WTC11 (cell line): ENCODE measurements at regions not wholly inside any gene's neighbourhood (a gene's known extent, or its start where the extent isn't known, plus 50 kb on each side); places are given as distances from the start of the nearest gene placed in this dataset.

Source experiments
- ATAC-seq: fragments of 200-7000 bp; cut with Tn5 transposase; 2 replicates; pipeline ENCODE4 v1.10.0; 2021; ENCODE audit warnings: mild to moderate bottlenecking, moderate library complexity
- CTCF ChIA-PET: fragments of 300-600 bp; sonication (Branson Sonifier 250); formaldehyde crosslinking; loops from one replicate; lab custom pipeline; 2021; ENCODE audit warnings: antibody characterized with exemption; lab: Charles Lee
- POLR2A ChIA-PET: fragments of 350-600 bp; sonication (Branson Sonifier 250); formaldehyde crosslinking; loops from one replicate; lab custom pipeline; 2021; ENCODE audit warnings: antibody characterized with exemption; lab: Charles Lee
- DNase-seq: peaks from one replicate; pipeline ENCODE4 v3.0.0; 2021; ENCODE audit warnings: low spot score
- H3K27ac Mint-ChIP-seq: 2 replicates; pipeline ENCODE4 v1.8.0; 2021; ENCODE audit warnings: mixed read lengths
- H3K27me3 Mint-ChIP-seq: 2 replicates; pipeline ENCODE4 v1.8.0; 2021; ENCODE audit warnings: low read depth, mild to moderate bottlenecking, moderate library complexity, mixed read lengths
- H3K36me3 Mint-ChIP-seq: 2 replicates; pipeline ENCODE4 v1.8.0; 2021; ENCODE audit warnings: mixed read lengths
- H3K4me1 Mint-ChIP-seq: 2 replicates; pipeline ENCODE4 v1.8.0; 2022; ENCODE audit warnings: mixed read lengths
- H3K4me3 Mint-ChIP-seq: 2 replicates; pipeline ENCODE4 v1.8.0; 2021; ENCODE audit warnings: mild to moderate bottlenecking, moderate library complexity, mixed read lengths
- H3K9me3 Mint-ChIP-seq: 2 replicates; pipeline ENCODE4 v1.8.0; 2021; ENCODE audit warnings: mixed read lengths
- AFF4 ChIP-seq: sonication (generic); formaldehyde crosslinking; IDR thresholded peaks from 2 replicates; pipeline ENCODE4 v1.8.1; 2023; ENCODE audit warnings: mild to moderate bottlenecking, missing genetic modification reagents, borderline replicate concordance
- ATF6 ChIP-seq: sonication (generic); formaldehyde crosslinking; IDR thresholded peaks from 2 replicates; pipeline ENCODE4 v1.8.1; 2023; ENCODE audit warnings: mild to moderate bottlenecking, missing genetic modification reagents
- CREM ChIP-seq: sonication (generic); formaldehyde crosslinking; IDR thresholded peaks from 2 replicates; pipeline ENCODE4 v1.8.1; 2022; ENCODE audit warnings: mild to moderate bottlenecking, missing genetic modification reagents, moderate library complexity
- ESRRA ChIP-seq: sonication (generic); formaldehyde crosslinking; IDR thresholded peaks from 2 replicates; pipeline ENCODE4 v1.8.1; 2022; ENCODE audit warnings: mild to moderate bottlenecking, missing genetic modification reagents, borderline replicate concordance
- ETV6 ChIP-seq: sonication (generic); formaldehyde crosslinking; IDR thresholded peaks from 2 replicates; pipeline ENCODE4 v1.8.1; 2022; ENCODE audit warnings: mild to moderate bottlenecking, missing genetic modification reagents
- FOXP1 ChIP-seq: sonication (generic); formaldehyde crosslinking; IDR thresholded peaks from 2 replicates; pipeline ENCODE4 v1.8.0; 2022; ENCODE audit warnings: missing genetic modification reagents, mild to moderate bottlenecking, moderate library complexity, borderline replicate concordance
- FOXP4 ChIP-seq: sonication (generic); formaldehyde crosslinking; IDR thresholded peaks from 2 replicates; pipeline ENCODE4 v1.8.0; 2022; ENCODE audit warnings: mild to moderate bottlenecking, missing genetic modification reagents
- GRHL2 ChIP-seq: fragments of 250-450 bp; sonication (Bioruptor Pico); IDR thresholded peaks from 2 replicates; pipeline ENCODE4 v1.8.0; 2022; ENCODE audit warnings: mild to moderate bottlenecking, moderate library complexity; ENCODE audit not compliant: insufficient replicate concordance, severe bottlenecking
- HMGA2 ChIP-seq: fragments of 250-450 bp; sonication (Bioruptor Pico); IDR thresholded peaks from 2 replicates; pipeline ENCODE4 v1.4.0; 2021; ENCODE audit warnings: mild to moderate bottlenecking, moderate library complexity
- JUN ChIP-seq: sonication (generic); formaldehyde crosslinking; IDR thresholded peaks from 2 replicates; pipeline ENCODE4 v1.8.0; 2023; ENCODE audit warnings: mild to moderate bottlenecking, missing genetic modification reagents
- KAT7 ChIP-seq: sonication (generic); formaldehyde crosslinking; IDR thresholded peaks from 2 replicates; pipeline ENCODE4 v1.8.1; 2023; ENCODE audit warnings: missing genetic modification reagents, mild to moderate bottlenecking, borderline replicate concordance
- RELA ChIP-seq: sonication (generic); formaldehyde crosslinking; IDR thresholded peaks from 2 replicates; pipeline ENCODE4 v1.8.1; 2022; ENCODE audit warnings: missing genetic modification reagents, mild to moderate bottlenecking, borderline replicate concordance
- SP1 ChIP-seq: sonication (generic); formaldehyde crosslinking; conservative IDR thresholded peaks from 2 replicates; pipeline ENCODE4 v1.8.1; 2022; ENCODE audit warnings: missing genetic modification reagents
- TCF7 ChIP-seq: sonication (generic); formaldehyde crosslinking; IDR thresholded peaks from 2 replicates; pipeline ENCODE4 v1.8.0; 2022; ENCODE audit warnings: mild to moderate bottlenecking, low read depth, missing genetic modification reagents, moderate library complexity
- TEAD1 ChIP-seq: sonication (generic); formaldehyde crosslinking; IDR thresholded peaks from 2 replicates; pipeline ENCODE4 v1.8.0; 2022; ENCODE audit warnings: mild to moderate bottlenecking, missing genetic modification reagents
- ZSCAN18 ChIP-seq: fragments of 250-450 bp; sonication (Bioruptor Pico); IDR thresholded peaks from 2 replicates; pipeline ENCODE4 v2.1.2; 2022; ENCODE audit warnings: mild to moderate bottlenecking, moderate library complexity
- TF ChIP-seq, protein P1 (sequence below): sonication (generic); formaldehyde crosslinking; IDR thresholded peaks from 2 replicates; pipeline ENCODE4 v1.8.1; 2023; ENCODE audit warnings: mild to moderate bottlenecking, moderate library complexity, missing genetic modification reagents

DNA sequence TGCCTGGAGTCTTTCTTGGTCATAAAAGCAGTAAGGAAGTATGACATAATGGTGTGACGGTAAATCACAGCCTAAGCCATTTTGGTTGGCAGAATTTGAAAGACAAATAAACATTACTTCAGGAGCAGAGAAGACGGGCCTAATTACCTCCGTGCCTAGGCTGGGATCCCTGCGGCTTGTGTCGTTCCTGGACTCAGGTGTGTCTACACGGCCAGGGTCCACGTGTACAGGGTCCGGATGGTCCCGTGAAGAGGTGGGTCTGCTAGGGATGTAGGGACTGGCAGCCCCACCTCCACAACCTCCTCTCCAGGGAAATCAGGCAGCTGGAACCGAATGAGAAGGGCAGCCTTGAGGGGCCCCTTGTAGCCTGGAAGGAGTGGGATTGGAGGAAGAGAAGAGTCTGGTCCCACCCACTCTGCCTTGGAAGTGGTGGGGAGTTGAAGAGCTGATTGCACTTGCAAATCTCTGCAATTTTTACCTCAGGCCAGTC is 55.4 kb upstream of the PLAC1 start (continued):
- TF ChIP-seq ETV6 (CRISPR knock-in tag) (no peak), TCF7 (CRISPR knock-in tag) (no peak), FOXP1 (CRISPR knock-in tag) (no peak), CREM (CRISPR knock-in tag) (no peak), TEAD1 (no peak), ZSCAN18 (CRISPR knock-in tag) (no peak), GRHL2 (CRISPR knock-in tag) (no peak)

- Mint-ChIP-seq H3K27me3 (no peaks in the 10 kb centered on the region), H3K9me3 (no peaks in the 10 kb centered on the region), H3K4me1 (peaks cover 18% of the 10 kb centered on the region), H3K4me3 (no peak overlapping the region), H3K27ac (no peak overlapping the region), H3K36me3 (no peaks in the 10 kb centered on the region)
- TF ChIP-seq FOXP4 (CRISPR knock-in tag): no peak
- no peak for TF ChIP-seq AFF4 (CRISPR knock-in tag)
- TF ChIP-seq ESRRA (CRISPR knock-in tag): no peak
- no peak for TF ChIP-seq SP1
- TF ChIP-seq JUN (CRISPR knock-in tag): no peak
- no peak for TF ChIP-seq HMGA2 (CRISPR knock-in tag)
- no peak for TF ChIP-seq ETV6 (CRISPR knock-in tag)
- TF ChIP-seq, protein P1, sequence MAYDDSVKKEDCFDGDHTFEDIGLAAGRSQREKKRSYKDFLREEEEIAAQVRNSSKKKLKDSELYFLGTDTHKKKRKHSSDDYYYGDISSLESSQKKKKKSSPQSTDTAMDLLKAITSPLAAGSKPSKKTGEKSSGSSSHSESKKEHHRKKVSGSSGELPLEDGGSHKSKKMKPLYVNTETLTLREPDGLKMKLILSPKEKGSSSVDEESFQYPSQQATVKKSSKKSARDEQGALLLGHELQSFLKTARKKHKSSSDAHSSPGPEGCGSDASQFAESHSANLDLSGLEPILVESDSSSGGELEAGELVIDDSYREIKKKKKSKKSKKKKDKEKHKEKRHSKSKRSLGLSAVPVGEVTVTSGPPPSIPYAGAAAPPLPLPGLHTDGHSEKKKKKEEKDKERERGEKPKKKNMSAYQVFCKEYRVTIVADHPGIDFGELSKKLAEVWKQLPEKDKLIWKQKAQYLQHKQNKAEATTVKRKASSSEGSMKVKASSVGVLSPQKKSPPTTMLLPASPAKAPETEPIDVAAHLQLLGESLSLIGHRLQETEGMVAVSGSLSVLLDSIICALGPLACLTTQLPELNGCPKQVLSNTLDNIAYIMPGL (CRISPR knock-in tag): no peak
- TF ChIP-seq ZSCAN18 (CRISPR knock-in tag): no peak
- TF ChIP-seq KAT7 (CRISPR knock-in tag): no peak
- TF ChIP-seq RELA (CRISPR knock-in tag): no peak
- no peak for TF ChIP-seq ATF6 (CRISPR knock-in tag)
- CTCF ChIA-PET: no interaction called here
- DNase-seq (no peak), ATAC-seq (no peak)
- POLR2A ChIA-PET: no interaction called here
Observed at GRCh38 chrX:134712272-134712671, 54.0 kb upstream of the PLAC1 start.
